RKO (cell line): ENCODE measurements at regions not wholly inside any gene's neighbourhood (a gene's known extent, or its start where the extent isn't known, plus 50 kb on each side); places are given as distances from the start of the nearest gene placed in this dataset.

ENCODE experiments used
- DNase-seq: peaks from one replicate; pipeline ENCODE4 v3.0.0-alpha.2; 2016; ENCODE audit warnings: low spot score

GRCh38 chr2:103103678-103104077 is 341.8 kb downstream of the TMEM182 start:
- DNase-seq = no peak

GRCh38 chr2:103119352-103119751 is 357.5 kb downstream of the TMEM182 start:
- DNase-seq = no peak

GRCh38 chr2:103121106-103121505 is 359.3 kb downstream of the TMEM182 start:
- DNase-seq = no peak

- DNase-seq = no peak
Observed at GRCh38 chr2:103123516-103123915, 361.7 kb downstream of the TMEM182 start.

- DNase-seq = no peak
Observed at GRCh38 chr2:103130857-103131256, 369.0 kb downstream of the TMEM182 start.

- DNase-seq = no peak
Observed at GRCh38 chr2:103132536-103133217, 370.8 kb downstream of the TMEM182 start.

GRCh38 chr2:103135679-103136078 is 373.8 kb downstream of the TMEM182 start:
- no peak for DNase-seq

GRCh38 chr2:103138123-103138901 is 376.5 kb downstream of the TMEM182 start:
- DNase-seq = no peak

- DNase-seq = no peak
Observed at GRCh38 chr2:103139628-103140268, 377.9 kb downstream of the TMEM182 start.

- DNase-seq = no peak
Observed at GRCh38 chr2:103144837-103145236, 383.0 kb downstream of the TMEM182 start.

- DNase-seq = no peak
Observed at GRCh38 chr2:103145739-103146138, 383.9 kb downstream of the TMEM182 start.

GRCh38 chr2:103151046-103151445 is 389.2 kb downstream of the TMEM182 start:
- DNase-seq = no peak

GRCh38 chr2:103152556-103152955 is 390.7 kb downstream of the TMEM182 start:
- no peak for DNase-seq

- DNase-seq = no peak
Observed at GRCh38 chr2:103153580-103154284, 391.9 kb downstream of the TMEM182 start.

- no peak for DNase-seq
Observed at GRCh38 chr2:103155308-103155707, 393.5 kb downstream of the TMEM182 start.

GRCh38 chr2:103159018-103159417 is 397.2 kb downstream of the TMEM182 start:
- DNase-seq = no peak

GRCh38 chr2:103161456-103162289 is 399.8 kb downstream of the TMEM182 start:
- peak; percentile 76 for DNase-seq

GRCh38 chr2:103164748-103165147 is 402.9 kb downstream of the TMEM182 start:
- no peak for DNase-seq

- DNase-seq = no peak
Observed at GRCh38 chr2:103165836-103166235, 404.0 kb downstream of the TMEM182 start.

- DNase-seq = no peak
Observed at GRCh38 chr2:103166456-103167324, 404.9 kb downstream of the TMEM182 start.

GRCh38 chr2:103167599-103167998 is 405.8 kb downstream of the TMEM182 start:
- DNase-seq = no peak
